Upper lobe of left lung (tissue), 6 donors: ENCODE measurements at regions not wholly inside any gene's neighbourhood (a gene's known extent, or its start where the extent isn't known, plus 50 kb on each side); places are given as distances from the start of the nearest gene placed in this dataset.
A peak's percentile ranks its signal among the peaks of the same experiment; 100 is the strongest.

ENCODE experiments used
- ATAC-seq, 2 donors: fragments of 200-7000 bp; cut with Tn5 transposase; one replicate each; pipeline ENCODE4 v1.9.1; 2022; ENCODE audit warnings: mild to moderate bottlenecking in 2 of 2, moderate library complexity in 2 of 2; ENCODE audit not compliant: low FRiP score in 2 of 2
- DNase-seq, 2 donors: peaks; one replicate each; pipeline ENCODE4 v3.0.0-alpha.2; 2019 to 2020
- H3K27ac ChIP-seq, 4 donors: fragments of 200-600 bp; sonication (generic); one replicate each; pipeline ENCODE4 v1.5.1; 2016 to 2019
- H3K27me3 ChIP-seq, 4 donors: fragments of 200-600 bp; sonication (generic); one replicate each; pipeline ENCODE4 v1.5.1; 2017 to 2019
- H3K36me3 ChIP-seq, 4 donors: fragments of 200-600 bp; sonication (generic); one replicate each; pipeline ENCODE4 v1.5.1; 2016 to 2019
- H3K4me1 ChIP-seq, 4 donors: fragments of 200-600 bp; sonication (generic); one replicate each; pipeline ENCODE4 v1.5.1; 2018 to 2019
- H3K4me3 ChIP-seq, 4 donors: fragments of 200-600 bp; sonication (generic); one replicate each; pipeline ENCODE4 v1.5.1; 2017 to 2019; ENCODE audit warnings: mild to moderate bottlenecking in 2 of 4, moderate library complexity in 1 of 4
- H3K9me3 ChIP-seq, 4 donors: fragments of 200-600 bp; sonication (generic); one replicate each; pipeline ENCODE4 v1.5.1; 2018 to 2019
- EP300 ChIP-seq, 4 donors: sonication (generic); formaldehyde crosslinking; IDR thresholded peaks; one replicate each; pipeline ENCODE4 v1.5.1; 2017; ENCODE audit warnings: antibody characterized with exemption in 4 of 4, control low read depth in 2 of 4
- POLR2A ChIP-seq, 4 donors: fragments of 450-650 bp; IDR thresholded peaks; one replicate each; pipeline ENCODE4 v1.5.1; 2016 to 2017; ENCODE audit warnings: antibody characterized with exemption in 4 of 4, mild to moderate bottlenecking in 2 of 4
- POLR2AphosphoS5 ChIP-seq, 2 donors: sonication (generic); formaldehyde crosslinking; IDR thresholded peaks; one replicate each; pipeline ENCODE4 v1.5.1; 2017; ENCODE audit warnings: antibody characterized with exemption in 2 of 2
- WGBS, 2 donors: methylation state at CpG; one replicate each; pipeline ENCODE4 v1.1.5; 2017 to 2018; 5-methylcytosine and 5-hydroxymethylcytosine counted together
- TF ChIP-seq, protein P1 (sequence below), 6 experiments: fragments of 450-650 bp in 4 of 6; fragments of 200-600 bp in 2 of 6; sonication (generic) in 2 of 6; IDR thresholded peaks; one replicate each; pipeline ENCODE4 v1.5.1; 2016 to 2019; ENCODE audit warnings: antibody characterized with exemption in 6 of 6
- donor health status: DM: no; HTN: no; CAD: no; lungs with moderate emphysema.
- donor health status: DM: no; HTN: yes; CAD: no; lungs with severe emphysema.

DNA sequence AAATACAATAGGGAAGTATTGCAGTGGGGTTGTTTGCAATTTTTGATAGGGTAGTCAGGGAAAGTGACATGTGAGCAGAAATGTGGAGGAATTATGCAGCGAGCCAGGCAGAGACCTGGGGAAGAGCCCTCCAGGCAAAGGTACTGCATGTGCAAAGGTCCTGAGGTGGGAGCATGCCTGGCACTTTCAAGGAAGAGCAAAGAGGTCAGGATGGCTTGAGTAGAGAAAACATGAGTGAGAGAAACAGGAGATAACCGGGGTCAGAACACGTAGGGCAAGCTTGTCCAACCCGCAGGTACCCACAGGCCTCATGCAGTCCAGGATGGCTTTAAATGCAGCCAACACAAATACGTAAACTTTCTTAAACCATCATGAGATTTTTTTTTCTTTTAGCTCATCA, 71.0 kb downstream of the COQ2 start:
- no peak for DNase-seq
- Histone ChIP-seq H3K9me3 (no peaks in the 10 kb centered on the region), H3K36me3 (no peaks in the 10 kb centered on the region), H3K27ac (no peak overlapping the region), H3K4me1 (peaks cover 5 to 20% (median 16%) of the 10 kb centered on the region in 4 donors), H3K4me3 (no peak overlapping the region), H3K27me3 (no peaks in the 10 kb centered on the region)
- WGBS, 2 donors, result 87 to 95% methylated on average over 5 of the region's 5 CpGs
- no peak for TF ChIP-seq POLR2A (IDR thresholded peaks at IDR 0.05)
- no peak for TF ChIP-seq POLR2AphosphoS5 (IDR thresholded peaks at IDR 0.05)
- no peak for TF ChIP-seq EP300 (IDR thresholded peaks at IDR 0.05)
- TF ChIP-seq, protein P1, sequence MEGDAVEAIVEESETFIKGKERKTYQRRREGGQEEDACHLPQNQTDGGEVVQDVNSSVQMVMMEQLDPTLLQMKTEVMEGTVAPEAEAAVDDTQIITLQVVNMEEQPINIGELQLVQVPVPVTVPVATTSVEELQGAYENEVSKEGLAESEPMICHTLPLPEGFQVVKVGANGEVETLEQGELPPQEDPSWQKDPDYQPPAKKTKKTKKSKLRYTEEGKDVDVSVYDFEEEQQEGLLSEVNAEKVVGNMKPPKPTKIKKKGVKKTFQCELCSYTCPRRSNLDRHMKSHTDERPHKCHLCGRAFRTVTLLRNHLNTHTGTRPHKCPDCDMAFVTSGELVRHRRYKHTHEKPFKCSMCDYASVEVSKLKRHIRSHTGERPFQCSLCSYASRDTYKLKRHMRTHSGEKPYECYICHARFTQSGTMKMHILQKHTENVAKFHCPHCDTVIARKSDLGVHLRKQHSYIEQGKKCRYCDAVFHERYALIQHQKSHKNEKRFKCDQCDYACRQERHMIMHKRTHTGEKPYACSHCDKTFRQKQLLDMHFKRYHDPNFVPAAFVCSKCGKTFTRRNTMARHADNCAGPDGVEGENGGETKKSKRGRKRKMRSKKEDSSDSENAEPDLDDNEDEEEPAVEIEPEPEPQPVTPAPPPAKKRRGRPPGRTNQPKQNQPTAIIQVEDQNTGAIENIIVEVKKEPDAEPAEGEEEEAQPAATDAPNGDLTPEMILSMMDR (IDR thresholded peaks at IDR 0.05), result no peak
- ATAC-seq, result no peak

DNA sequence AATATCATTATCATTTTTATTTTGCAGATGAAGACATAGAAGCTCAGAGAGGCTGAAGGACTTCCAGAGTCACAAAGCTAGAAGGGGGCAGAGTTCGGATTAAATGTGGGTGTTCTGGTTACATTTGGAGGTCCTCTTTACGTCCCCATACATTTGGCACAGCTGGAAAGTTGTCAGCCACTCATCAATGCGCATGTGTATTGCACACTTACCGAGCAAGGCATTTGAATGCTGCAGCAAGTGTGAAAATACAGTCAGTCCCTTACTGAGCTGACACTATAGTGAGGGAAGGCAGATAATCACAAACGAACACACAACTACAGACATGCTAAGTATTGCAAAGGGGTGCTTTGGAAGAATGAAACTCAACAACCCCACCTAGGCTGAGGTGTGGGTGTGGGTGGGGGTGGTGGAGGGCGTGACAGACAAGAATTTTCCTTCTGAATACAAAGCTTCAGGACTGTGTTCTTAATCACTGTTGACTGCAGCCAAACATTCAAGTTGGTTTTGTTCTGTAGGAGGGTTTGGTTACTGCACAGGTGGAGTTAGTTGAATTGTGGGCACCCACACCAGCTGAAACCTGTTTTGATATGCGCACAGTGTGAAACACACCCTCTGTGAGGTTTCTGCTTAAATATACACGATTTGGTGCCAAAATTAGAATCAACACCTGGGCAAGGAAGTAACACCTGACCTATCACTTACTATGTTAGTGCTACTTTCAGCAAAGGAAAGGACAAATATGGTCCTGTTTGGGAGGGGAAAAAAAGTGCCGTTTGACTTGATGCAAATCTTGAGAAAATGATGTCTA, 72.4 kb downstream of the COQ2 start:
- TF ChIP-seq POLR2A (IDR thresholded peaks at IDR 0.05) (no peak), EP300 (IDR thresholded peaks at IDR 0.05) (no peak), POLR2AphosphoS5 (IDR thresholded peaks at IDR 0.05) (peak in 1 of 2 donors; percentile 17)
- TF ChIP-seq, protein P1 (IDR thresholded peaks at IDR 0.05), result no peak
- no peaks in the 10 kb centered on the region for H3K27me3 ChIP-seq
- DNase-seq, result peak in 1 of 2 donors; percentile 44
- 56 to 57% methylated on average over 9 of the region's 9 CpGs for WGBS, 2 donors
- H3K36me3 ChIP-seq, result no peaks in the 10 kb centered on the region
- peak overlapping the region in 2 of 4 donors; percentile 11 to 65 for H3K27ac ChIP-seq
- H3K9me3 ChIP-seq, result no peaks in the 10 kb centered on the region
- peaks cover 4 to 8% (median 5%) of the 10 kb centered on the region in 4 donors for H3K4me1 ChIP-seq
- peak; percentile 40 to 88 for ATAC-seq
- H3K4me3 ChIP-seq, result no peak overlapping the region

DNA sequence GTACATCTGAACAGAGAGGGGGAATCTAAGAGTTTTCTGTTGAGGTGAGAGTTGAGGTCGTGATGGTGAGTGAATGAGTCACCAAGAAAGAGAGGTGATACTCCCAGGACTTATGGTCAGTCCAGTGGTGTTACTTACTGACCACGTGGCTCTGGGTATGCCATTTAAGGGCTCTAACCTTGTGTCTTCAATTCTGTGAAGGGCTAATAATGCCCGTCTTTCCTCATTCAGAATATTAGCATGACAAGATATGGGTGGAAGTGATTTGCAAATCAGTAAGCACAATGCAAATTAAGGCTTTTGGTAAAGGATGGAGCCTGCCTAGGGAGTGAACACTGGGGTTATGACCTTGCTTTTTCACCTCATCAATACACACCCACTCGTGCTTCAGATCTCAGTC, 75.2 kb downstream of the COQ2 start:
- H3K9me3 ChIP-seq, result no peaks in the 10 kb centered on the region
- H3K4me3 ChIP-seq, result no peak overlapping the region
- TF ChIP-seq POLR2AphosphoS5 (IDR thresholded peaks at IDR 0.05), result no peak
- TF ChIP-seq POLR2A (IDR thresholded peaks at IDR 0.05), result no peak
- TF ChIP-seq, protein P1 (IDR thresholded peaks at IDR 0.05), result no peak
- TF ChIP-seq EP300 (IDR thresholded peaks at IDR 0.05), result no peak
- H3K36me3 ChIP-seq, result no peaks in the 10 kb centered on the region
- H3K27me3 ChIP-seq, result no peaks in the 10 kb centered on the region
- WGBS, 2 donors, result 62 to 68% methylated on average over 4 of the region's 4 CpGs
- no peak overlapping the region for H3K27ac ChIP-seq
- DNase-seq (no peak), ATAC-seq (no peak)
- peaks cover 0 to 4% (median 0%) of the 10 kb centered on the region in 4 donors for H3K4me1 ChIP-seq

DNA sequence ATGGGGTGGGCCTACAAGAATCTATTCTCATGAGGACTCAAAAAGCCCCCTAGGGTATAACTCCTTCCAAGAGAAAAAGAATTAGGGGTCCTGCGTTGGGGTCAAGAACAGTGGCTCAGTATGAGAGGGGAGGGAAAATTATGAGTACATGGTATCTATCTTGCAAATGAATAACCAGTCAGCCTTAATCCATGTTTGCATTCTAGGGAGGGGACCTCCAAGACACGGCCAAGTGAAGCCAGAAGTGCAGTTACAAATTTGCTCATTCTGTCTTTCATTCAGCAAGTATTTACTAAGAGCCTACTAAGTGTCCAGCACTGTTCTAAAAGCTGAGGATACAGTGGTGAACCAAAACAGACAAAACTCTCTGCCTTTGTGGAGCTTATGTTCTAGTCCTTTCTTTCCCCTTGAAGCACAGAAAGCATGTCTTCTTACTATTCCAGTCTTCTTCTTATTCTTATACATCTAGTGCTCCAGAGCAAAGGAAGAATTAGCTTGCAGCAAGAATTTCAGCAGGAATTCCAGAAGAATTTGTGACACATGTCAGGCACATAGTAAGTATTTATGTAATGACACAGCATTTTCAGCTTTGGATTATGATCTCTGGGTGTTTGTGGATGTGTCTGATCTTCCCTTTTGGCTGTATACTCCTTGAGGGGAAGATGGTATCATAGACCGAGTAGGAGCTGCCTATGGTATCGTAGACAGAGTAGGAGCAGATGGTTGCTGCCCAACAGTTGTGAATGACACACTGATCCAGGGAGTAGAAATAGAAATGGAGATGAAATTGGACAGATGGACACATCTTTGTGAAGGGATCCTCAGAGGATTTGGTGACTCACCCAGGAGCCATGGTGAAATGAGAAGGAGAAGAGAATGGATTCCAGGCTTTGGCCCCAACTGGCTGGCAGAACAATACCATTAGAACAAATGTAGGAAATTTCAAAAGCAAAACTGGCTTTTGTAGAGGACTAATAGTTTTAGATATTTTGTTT, 75.9 kb downstream of the COQ2 start:
- 87 to 90% methylated on average over 4 of the region's 4 CpGs for WGBS, 2 donors

More for the DNA sequence above, 75.9 kb downstream of the COQ2 start:
- no peak for TF ChIP-seq EP300 (IDR thresholded peaks at IDR 0.05)
- TF ChIP-seq POLR2A (IDR thresholded peaks at IDR 0.05), result no peak
- H3K9me3 ChIP-seq, result no peaks in the 10 kb centered on the region
- DNase-seq (no peak), ATAC-seq (peak in 1 of 2 donors; percentile 24)
- H3K36me3 ChIP-seq, result no peaks in the 10 kb centered on the region
- H3K4me3 ChIP-seq, result no peak overlapping the region
- no peaks in the 10 kb centered on the region for H3K27me3 ChIP-seq
- peaks cover 0 to 4% (median 0%) of the 10 kb centered on the region in 4 donors for H3K4me1 ChIP-seq
- H3K27ac ChIP-seq, result peak overlapping the region in 1 of 4 donors; percentile 49
